Fibroblast of upper back skin (primary cell): ENCODE measurements at regions not wholly inside any gene's neighbourhood (a gene's known extent, or its start where the extent isn't known, plus 50 kb on each side); places are given as distances from the start of the nearest gene placed in this dataset.
"Not testable (repeated sequence)": the region's sequence is repeated elsewhere in the genome, so short reads cannot be mapped to it uniquely, and the experiment has no call there.

Source experiments
- DNase-seq: peaks from one replicate; pipeline ENCODE4 v3.0.0-alpha.2; 2013

- not testable (repeated sequence) for DNase-seq
Measured at GRCh38 chr1:148261684-148262083, 109.6 kb upstream of the NBPF11 start.

GRCh38 chr1:148257886-148258285 lies 105.8 kb upstream of the NBPF11 start:
- DNase-seq = not testable (repeated sequence)

GRCh38 chr1:148254611-148255429 lies 102.7 kb upstream of the NBPF11 start:
- DNase-seq = not testable (repeated sequence)

GRCh38 chr1:148253808-148254207 lies 101.7 kb upstream of the NBPF11 start:
- DNase-seq = peak; percentile 14

- not testable (repeated sequence) for DNase-seq
Measured at GRCh38 chr1:148248798-148249197, 96.7 kb upstream of the NBPF11 start.

GRCh38 chr1:148246258-148246861 lies 94.3 kb upstream of the NBPF11 start:
- not testable (repeated sequence) for DNase-seq

- not testable (repeated sequence) for DNase-seq
Measured at GRCh38 chr1:148245843-148246242, 93.8 kb upstream of the NBPF11 start.

- not testable (repeated sequence) for DNase-seq
Measured at GRCh38 chr1:148245443-148245842, 93.4 kb upstream of the NBPF11 start.

- DNase-seq = not testable (repeated sequence)
Measured at GRCh38 chr1:148233250-148233649, 81.2 kb upstream of the NBPF11 start.

GRCh38 chr1:148228846-148229245 lies 76.8 kb upstream of the NBPF11 start:
- not testable (repeated sequence) for DNase-seq

- DNase-seq = not testable (repeated sequence)
Measured at GRCh38 chr1:148222399-148223159, 70.5 kb upstream of the NBPF11 start.

GRCh38 chr1:148221593-148221992 lies 69.5 kb upstream of the NBPF11 start:
- DNase-seq = not testable (repeated sequence)

- DNase-seq = not testable (repeated sequence)
Measured at GRCh38 chr1:148219229-148219628, 67.1 kb upstream of the NBPF11 start.

- DNase-seq = not testable (repeated sequence)
Measured at GRCh38 chr1:148211191-148211590, 59.1 kb upstream of the NBPF11 start.

GRCh38 chr1:148210624-148211023 lies 58.5 kb upstream of the NBPF11 start:
- not testable (repeated sequence) for DNase-seq

GRCh38 chr1:148210166-148210565 lies 58.1 kb upstream of the NBPF11 start:
- DNase-seq = not testable (repeated sequence)

- DNase-seq = not testable (repeated sequence)
Measured at GRCh38 chr1:148202013-148202412, 49.9 kb upstream of the NBPF11 start.
